ENCODE measurements at regions not wholly inside any gene's neighbourhood (a gene's known extent, or its start where the extent isn't known, plus 50 kb on each side); places are given as distances from the start of the nearest gene placed in this dataset.

GRCh38 chr14:37864861-37865718 lies 269.7 kb downstream of the TTC6 start (continued):
- TF ChIP-seq, protein P1, sequence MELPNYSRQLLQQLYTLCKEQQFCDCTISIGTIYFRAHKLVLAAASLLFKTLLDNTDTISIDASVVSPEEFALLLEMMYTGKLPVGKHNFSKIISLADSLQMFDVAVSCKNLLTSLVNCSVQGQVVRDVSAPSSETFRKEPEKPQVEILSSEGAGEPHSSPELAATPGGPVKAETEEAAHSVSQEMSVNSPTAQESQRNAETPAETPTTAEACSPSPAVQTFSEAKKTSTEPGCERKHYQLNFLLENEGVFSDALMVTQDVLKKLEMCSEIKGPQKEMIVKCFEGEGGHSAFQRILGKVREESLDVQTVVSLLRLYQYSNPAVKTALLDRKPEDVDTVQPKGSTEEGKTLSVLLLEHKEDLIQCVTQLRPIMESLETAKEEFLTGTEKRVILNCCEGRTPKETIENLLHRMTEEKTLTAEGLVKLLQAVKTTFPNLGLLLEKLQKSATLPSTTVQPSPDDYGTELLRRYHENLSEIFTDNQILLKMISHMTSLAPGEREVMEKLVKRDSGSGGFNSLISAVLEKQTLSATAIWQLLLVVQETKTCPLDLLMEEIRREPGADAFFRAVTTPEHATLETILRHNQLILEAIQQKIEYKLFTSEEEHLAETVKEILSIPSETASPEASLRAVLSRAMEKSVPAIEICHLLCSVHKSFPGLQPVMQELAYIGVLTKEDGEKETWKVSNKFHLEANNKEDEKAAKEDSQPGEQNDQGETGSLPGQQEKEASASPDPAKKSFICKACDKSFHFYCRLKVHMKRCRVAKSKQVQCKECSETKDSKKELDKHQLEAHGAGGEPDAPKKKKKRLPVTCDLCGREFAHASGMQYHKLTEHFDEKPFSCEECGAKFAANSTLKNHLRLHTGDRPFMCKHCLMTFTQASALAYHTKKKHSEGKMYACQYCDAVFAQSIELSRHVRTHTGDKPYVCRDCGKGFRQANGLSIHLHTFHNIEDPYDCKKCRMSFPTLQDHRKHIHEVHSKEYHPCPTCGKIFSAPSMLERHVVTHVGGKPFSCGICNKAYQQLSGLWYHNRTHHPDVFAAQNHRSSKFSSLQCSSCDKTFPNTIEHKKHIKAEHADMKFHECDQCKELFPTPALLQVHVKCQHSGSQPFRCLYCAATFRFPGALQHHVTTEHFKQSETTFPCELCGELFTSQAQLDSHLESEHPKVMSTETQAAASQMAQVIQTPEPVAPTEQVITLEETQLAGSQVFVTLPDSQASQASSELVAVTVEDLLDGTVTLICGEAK (IDR thresholded peaks at IDR 0.05), result no peak
- TF ChIP-seq, protein P1 (CRISPR knock-in tag; IDR thresholded peaks at IDR 0.05), result peak; percentile 83; the same call in 1 of the 2 replicates
- TF ChIP-seq MYC (CRISPR knock-in tag; IDR thresholded peaks at IDR 0.05; ENCODE audit: borderline replicate concordance) (peak; percentile 73; the same call in 1 of the 2 replicates), GABPA (IDR thresholded peaks at IDR 0.05; ENCODE audit: low read depth, low read length) (no peak), GABPA (CRISPR knock-in tag; IDR thresholded peaks at IDR 0.05; ENCODE audit: low read depth) (peak; percentile 61; the same call in 1 of the 2 replicates), ARNTL (CRISPR knock-in tag; IDR thresholded peaks at IDR 0.05) (peak; percentile 86; the same call in 1 of the 2 replicates), ZNF678 (CRISPR knock-in tag; IDR thresholded peaks at IDR 0.05) (no peak; the same call in 1 of the 2 replicates), PHF21A (CRISPR knock-in tag; IDR thresholded peaks at IDR 0.05) (peak; percentile 98), ZNF263 (CRISPR knock-in tag; IDR thresholded peaks at IDR 0.05) (0 out of 2 replicates have a peak, but pooled peaks have one; percentile 52), ZKSCAN1 (IDR thresholded peaks at IDR 0.05; ENCODE audit: low read length) (no peak), NFIC (IDR thresholded peaks at IDR 0.05; ENCODE audit: low read length) (peak; percentile 100), SIN3B (IDR thresholded peaks at IDR 0.05; ENCODE audit: low read length) (no peak), TBX3 (IDR thresholded peaks at IDR 0.05; ENCODE audit: borderline replicate concordance) (peak; percentile 95), TEAD3 (CRISPR knock-in tag; optimal IDR thresholded peaks at IDR 0.05; ENCODE audit: borderline replicate concordance) (peak; percentile 92)
- TF ChIP-seq, protein P2, sequence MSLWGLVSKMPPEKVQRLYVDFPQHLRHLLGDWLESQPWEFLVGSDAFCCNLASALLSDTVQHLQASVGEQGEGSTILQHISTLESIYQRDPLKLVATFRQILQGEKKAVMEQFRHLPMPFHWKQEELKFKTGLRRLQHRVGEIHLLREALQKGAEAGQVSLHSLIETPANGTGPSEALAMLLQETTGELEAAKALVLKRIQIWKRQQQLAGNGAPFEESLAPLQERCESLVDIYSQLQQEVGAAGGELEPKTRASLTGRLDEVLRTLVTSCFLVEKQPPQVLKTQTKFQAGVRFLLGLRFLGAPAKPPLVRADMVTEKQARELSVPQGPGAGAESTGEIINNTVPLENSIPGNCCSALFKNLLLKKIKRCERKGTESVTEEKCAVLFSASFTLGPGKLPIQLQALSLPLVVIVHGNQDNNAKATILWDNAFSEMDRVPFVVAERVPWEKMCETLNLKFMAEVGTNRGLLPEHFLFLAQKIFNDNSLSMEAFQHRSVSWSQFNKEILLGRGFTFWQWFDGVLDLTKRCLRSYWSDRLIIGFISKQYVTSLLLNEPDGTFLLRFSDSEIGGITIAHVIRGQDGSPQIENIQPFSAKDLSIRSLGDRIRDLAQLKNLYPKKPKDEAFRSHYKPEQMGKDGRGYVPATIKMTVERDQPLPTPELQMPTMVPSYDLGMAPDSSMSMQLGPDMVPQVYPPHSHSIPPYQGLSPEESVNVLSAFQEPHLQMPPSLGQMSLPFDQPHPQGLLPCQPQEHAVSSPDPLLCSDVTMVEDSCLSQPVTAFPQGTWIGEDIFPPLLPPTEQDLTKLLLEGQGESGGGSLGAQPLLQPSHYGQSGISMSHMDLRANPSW (CRISPR knock-in tag; IDR thresholded peaks at IDR 0.05; ENCODE audit: borderline replicate concordance), result peak; percentile 88
- TF ChIP-seq, protein P3, sequence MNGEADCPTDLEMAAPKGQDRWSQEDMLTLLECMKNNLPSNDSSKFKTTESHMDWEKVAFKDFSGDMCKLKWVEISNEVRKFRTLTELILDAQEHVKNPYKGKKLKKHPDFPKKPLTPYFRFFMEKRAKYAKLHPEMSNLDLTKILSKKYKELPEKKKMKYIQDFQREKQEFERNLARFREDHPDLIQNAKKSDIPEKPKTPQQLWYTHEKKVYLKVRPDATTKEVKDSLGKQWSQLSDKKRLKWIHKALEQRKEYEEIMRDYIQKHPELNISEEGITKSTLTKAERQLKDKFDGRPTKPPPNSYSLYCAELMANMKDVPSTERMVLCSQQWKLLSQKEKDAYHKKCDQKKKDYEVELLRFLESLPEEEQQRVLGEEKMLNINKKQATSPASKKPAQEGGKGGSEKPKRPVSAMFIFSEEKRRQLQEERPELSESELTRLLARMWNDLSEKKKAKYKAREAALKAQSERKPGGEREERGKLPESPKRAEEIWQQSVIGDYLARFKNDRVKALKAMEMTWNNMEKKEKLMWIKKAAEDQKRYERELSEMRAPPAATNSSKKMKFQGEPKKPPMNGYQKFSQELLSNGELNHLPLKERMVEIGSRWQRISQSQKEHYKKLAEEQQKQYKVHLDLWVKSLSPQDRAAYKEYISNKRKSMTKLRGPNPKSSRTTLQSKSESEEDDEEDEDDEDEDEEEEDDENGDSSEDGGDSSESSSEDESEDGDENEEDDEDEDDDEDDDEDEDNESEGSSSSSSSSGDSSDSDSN (CRISPR knock-in tag; IDR thresholded peaks at IDR 0.05), result peak; percentile 90
